CD4-positive, alpha-beta T cell (primary cell): ENCODE measurements at regions not wholly inside any gene's neighbourhood (a gene's known extent, or its start where the extent isn't known, plus 50 kb on each side); places are given as distances from the start of the nearest gene placed in this dataset.

Experiments
- ATAC-seq: fragments of 200-7000 bp; cut with Tn5 transposase; one replicate; pipeline ENCODE4 v1.10.0; 2022; ENCODE audit warnings: mild to moderate bottlenecking; ENCODE audit not compliant: poor library complexity
- CTCF ChIA-PET: fragments of 350-600 bp; sonication (Branson Sonifier 250); formaldehyde crosslinking; loops from one replicate; lab custom pipeline; 2021; ENCODE audit warnings: antibody characterized with exemption, inconsistent platforms; lab: Charles Lee
- POLR2A ChIA-PET: fragments of 350-600 bp; sonication (Branson Sonifier 250); formaldehyde crosslinking; loops from one replicate; lab custom pipeline; 2021; ENCODE audit warnings: antibody characterized with exemption, inconsistent platforms; lab: Charles Lee
- DNase-seq, 14 experiments: peaks; one replicate each; pipeline ENCODE4 v3.0.0-alpha.2; 2013 to 2020; ENCODE audit warnings: mixed read lengths in 2 of 14
- H3K27ac ChIP-seq, 2 donors: one replicate each; pipeline versions ENCODE4 v1.5.1 to v1.7.0; 2013; ENCODE audit warnings: low read length in 2 of 2, low read depth in 1 of 2, mild to moderate bottlenecking in 1 of 2
- H3K27me3 ChIP-seq, 2 experiments: 1 replicate in 1 of 2; 2 replicates in 1 of 2; pipeline versions ENCODE4 v1.6.1 to v1.7.0; 2013; ENCODE audit warnings: low read length in 2 of 2, control low read depth in 1 of 2, mild to moderate bottlenecking in 1 of 2, moderate library complexity in 1 of 2; ENCODE audit not compliant: insufficient read depth in 2 of 2, control insufficient read depth in 1 of 2
- H3K36me3 ChIP-seq: one replicate; pipeline ENCODE4 v1.6.1; 2013; ENCODE audit warnings: low read length, control low read depth; ENCODE audit not compliant: insufficient read depth
- H3K4me1 ChIP-seq: one replicate; pipeline ENCODE4 v1.6.1; 2013; ENCODE audit warnings: low read length, control low read depth; ENCODE audit not compliant: insufficient read depth
- H3K4me3 ChIP-seq: one replicate; pipeline ENCODE4 v1.5.1; 2013; ENCODE audit warnings: mild to moderate bottlenecking, low read length, moderate library complexity
- H3K9me3 ChIP-seq, 2 experiments: 1 replicate in 1 of 2; 2 replicates in 1 of 2; pipeline versions ENCODE4 v1.6.1 to v1.7.0; 2013; ENCODE audit warnings: low read length in 2 of 2, mild to moderate bottlenecking in 2 of 2, control low read depth in 1 of 2, moderate library complexity in 1 of 2; ENCODE audit not compliant: control insufficient read depth in 1 of 2, insufficient read depth in 1 of 2
- H3K27ac Mint-ChIP-seq: one replicate; pipeline ENCODE4 v1.8.0; 2020; ENCODE audit warnings: mixed read lengths
- H3K27me3 Mint-ChIP-seq: one replicate; pipeline ENCODE4 v1.8.0; 2021; ENCODE audit warnings: mixed read lengths
- H3K36me3 Mint-ChIP-seq: one replicate; pipeline ENCODE4 v1.8.0; 2021; ENCODE audit warnings: low read depth, mixed read lengths
- H3K4me1 Mint-ChIP-seq: one replicate; pipeline ENCODE4 v1.8.0; 2021; ENCODE audit warnings: low read depth, mixed read lengths
- H3K4me3 Mint-ChIP-seq: one replicate; pipeline ENCODE4 v1.8.0; 2020; ENCODE audit warnings: mild to moderate bottlenecking, mixed read lengths
- H3K9me3 Mint-ChIP-seq: one replicate; pipeline ENCODE4 v1.8.0; 2020; ENCODE audit warnings: mixed read lengths
- intact Hi-C, 2 experiments: fragments of 100-400 bp; cut with DNase I in 1 of 2; cut with micrococcal nuclease in 1 of 2; formaldehyde crosslinking; loops; one replicate each; pipeline versions ENCODE4 v1.15.1 to v1.9.0; 2023 to 2025; cut with DNase I, micrococcal nuclease
- TF ChIP-seq, protein P1 (sequence below): fragments of 200-600 bp; IDR thresholded peaks from one replicate; pipeline ENCODE4 v1.8.0; 2022; ENCODE audit warnings: antibody characterized with exemption, mild to moderate bottlenecking

DNA sequence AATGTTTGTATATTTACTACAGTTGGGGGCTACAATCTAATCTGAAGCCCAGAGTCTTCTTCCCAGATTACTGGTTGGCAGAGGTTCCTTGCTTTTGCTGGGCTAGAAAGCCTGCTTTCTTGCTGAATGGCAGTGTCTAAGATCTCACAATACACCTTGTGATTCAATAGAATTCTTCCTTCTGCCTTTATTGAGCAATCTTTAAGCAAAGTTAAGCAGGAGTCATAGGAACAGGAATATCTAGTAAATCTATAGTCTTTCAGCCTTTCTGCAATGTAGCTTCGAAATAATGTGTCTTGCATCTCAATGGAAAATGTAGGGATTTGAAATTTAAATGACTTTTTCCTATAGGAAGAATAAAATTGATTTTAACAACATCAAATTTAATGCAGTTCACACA is 346.1 kb downstream of the SLITRK1 start:
- intact Hi-C loops, result no loop called here
- no peaks in the 10 kb centered on the region for H3K27me3 Mint-ChIP-seq
- H3K27me3 ChIP-seq, result no peaks in the 10 kb centered on the region
- no peaks in the 10 kb centered on the region for H3K4me1 Mint-ChIP-seq
- no peak overlapping the region for H3K4me3 Mint-ChIP-seq
- no peaks in the 10 kb centered on the region for H3K36me3 ChIP-seq
- no peak overlapping the region for H3K4me3 ChIP-seq
- ATAC-seq (no peak), DNase-seq (no peak)
- no peak overlapping the region for H3K27ac ChIP-seq
- peaks cover 16% of the 10 kb centered on the region for H3K9me3 Mint-ChIP-seq
- H3K4me1 ChIP-seq, result no peaks in the 10 kb centered on the region
- H3K27ac Mint-ChIP-seq, result no peak overlapping the region
- TF ChIP-seq, protein P1, sequence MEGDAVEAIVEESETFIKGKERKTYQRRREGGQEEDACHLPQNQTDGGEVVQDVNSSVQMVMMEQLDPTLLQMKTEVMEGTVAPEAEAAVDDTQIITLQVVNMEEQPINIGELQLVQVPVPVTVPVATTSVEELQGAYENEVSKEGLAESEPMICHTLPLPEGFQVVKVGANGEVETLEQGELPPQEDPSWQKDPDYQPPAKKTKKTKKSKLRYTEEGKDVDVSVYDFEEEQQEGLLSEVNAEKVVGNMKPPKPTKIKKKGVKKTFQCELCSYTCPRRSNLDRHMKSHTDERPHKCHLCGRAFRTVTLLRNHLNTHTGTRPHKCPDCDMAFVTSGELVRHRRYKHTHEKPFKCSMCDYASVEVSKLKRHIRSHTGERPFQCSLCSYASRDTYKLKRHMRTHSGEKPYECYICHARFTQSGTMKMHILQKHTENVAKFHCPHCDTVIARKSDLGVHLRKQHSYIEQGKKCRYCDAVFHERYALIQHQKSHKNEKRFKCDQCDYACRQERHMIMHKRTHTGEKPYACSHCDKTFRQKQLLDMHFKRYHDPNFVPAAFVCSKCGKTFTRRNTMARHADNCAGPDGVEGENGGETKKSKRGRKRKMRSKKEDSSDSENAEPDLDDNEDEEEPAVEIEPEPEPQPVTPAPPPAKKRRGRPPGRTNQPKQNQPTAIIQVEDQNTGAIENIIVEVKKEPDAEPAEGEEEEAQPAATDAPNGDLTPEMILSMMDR, result no peak
- no peaks in the 10 kb centered on the region for H3K36me3 Mint-ChIP-seq
- ChIA-PET CTCF (no interaction called here), POLR2A (no interaction called here)
- no peaks in the 10 kb centered on the region for H3K9me3 ChIP-seq

DNA sequence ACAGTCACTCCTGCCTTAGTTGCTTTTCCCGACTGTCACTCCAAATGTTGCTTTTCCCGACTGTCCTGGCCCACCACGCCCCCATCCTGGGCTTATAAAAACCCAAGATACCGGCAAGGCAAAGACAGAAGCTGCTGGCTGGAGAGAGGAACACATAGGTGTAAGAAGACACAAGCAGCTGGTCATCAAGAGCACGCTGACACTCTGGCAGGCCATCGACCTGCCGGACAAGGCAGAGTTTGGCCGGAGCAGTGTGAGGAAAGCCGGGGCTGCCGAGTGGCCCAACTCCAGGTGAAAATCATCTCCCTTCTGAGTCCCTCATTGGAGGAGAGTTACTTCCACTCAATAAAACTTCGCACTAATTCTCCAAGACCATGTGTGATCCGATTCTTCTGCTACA is 349.5 kb downstream of the SLITRK1 start:
- CTCF ChIA-PET, result no interaction called here
- H3K9me3 ChIP-seq, result no peaks in the 10 kb centered on the region
- intact Hi-C loops, result no loop called here

DNA sequence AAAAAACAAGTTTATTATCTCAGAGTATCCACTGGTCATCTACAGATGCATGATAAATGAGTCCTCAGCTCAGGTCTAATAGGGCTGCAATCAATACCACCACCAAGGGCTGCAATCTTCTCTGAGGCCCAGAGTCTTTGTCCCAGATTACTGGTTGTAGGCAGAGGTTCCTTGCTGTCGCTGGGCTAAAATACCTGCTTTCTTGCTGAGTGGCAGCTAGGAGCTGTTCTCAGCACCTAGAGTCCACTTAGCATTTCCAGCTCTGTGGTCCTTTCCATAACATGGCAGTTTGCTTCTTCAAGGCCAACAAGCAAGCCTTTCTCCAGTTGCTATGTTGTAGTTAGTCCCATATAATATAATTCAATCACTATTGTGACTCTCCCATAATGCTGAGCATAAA is 351.3 kb downstream of the SLITRK1 start:
- H3K36me3 Mint-ChIP-seq, result no peaks in the 10 kb centered on the region

More for the DNA sequence above, 349.5 kb downstream of the SLITRK1 start:
- Histone ChIP-seq H3K27ac (no peak overlapping the region), H3K36me3 (no peaks in the 10 kb centered on the region), H3K4me1 (no peaks in the 10 kb centered on the region), H3K27me3 (no peaks in the 10 kb centered on the region), H3K4me3 (no peak overlapping the region)
- Mint-ChIP-seq H3K4me3 (no peak overlapping the region), H3K4me1 (no peaks in the 10 kb centered on the region), H3K27ac (no peak overlapping the region), H3K9me3 (peaks cover 6% of the 10 kb centered on the region), H3K27me3 (no peaks in the 10 kb centered on the region), H3K36me3 (no peaks in the 10 kb centered on the region)
- TF ChIP-seq, protein P1, result no peak
- POLR2A ChIA-PET, result no interaction called here
- DNase-seq (no peak), ATAC-seq (no peak)

More for the DNA sequence above, 351.3 kb downstream of the SLITRK1 start:
- Histone ChIP-seq H3K27ac (no peak overlapping the region), H3K9me3 (no peaks in the 10 kb centered on the region), H3K27me3 (no peaks in the 10 kb centered on the region), H3K4me3 (no peak overlapping the region), H3K4me1 (no peaks in the 10 kb centered on the region), H3K36me3 (no peaks in the 10 kb centered on the region)
- H3K27ac Mint-ChIP-seq, result no peak overlapping the region
- H3K9me3 Mint-ChIP-seq, result peaks cover 5% of the 10 kb centered on the region
- H3K4me1 Mint-ChIP-seq, result no peaks in the 10 kb centered on the region
- no peak overlapping the region for H3K4me3 Mint-ChIP-seq
- TF ChIP-seq, protein P1, result no peak
- CTCF ChIA-PET, result no interaction called here
- DNase-seq (no peak), ATAC-seq (no peak)
- H3K27me3 Mint-ChIP-seq, result no peaks in the 10 kb centered on the region
- POLR2A ChIA-PET, result no interaction called here
- intact Hi-C loops, result no loop called here
